Dedifferentiated amniotic fluid mesenchymal stem cell (primary cell): ENCODE measurements at regions not wholly inside any gene's neighbourhood (a gene's known extent, or its start where the extent isn't known, plus 50 kb on each side); places are given as distances from the start of the nearest gene placed in this dataset.

Experiments used
- DNase-seq: peaks from one replicate; pipeline ENCODE4 v3.0.0-alpha.2; 2016; ENCODE audit errors: extremely low spot score

- no peak for DNase-seq
Measured at GRCh38 chr3:72698154-72698917, 149.9 kb downstream of the SHQ1 start.

- DNase-seq: no peak
Measured at GRCh38 chr3:72697717-72698116, 150.5 kb downstream of the SHQ1 start.

GRCh38 chr3:72696815-72697214 is 151.4 kb downstream of the SHQ1 start:
- no peak for DNase-seq

GRCh38 chr3:72694398-72694797 is 153.8 kb downstream of the SHQ1 start:
- DNase-seq: no peak

GRCh38 chr3:72692990-72693389 is 155.3 kb downstream of the SHQ1 start:
- no peak for DNase-seq

- DNase-seq: peak; percentile 18
Measured at GRCh38 chr3:72690629-72691028, 157.6 kb downstream of the SHQ1 start.

- DNase-seq: no peak
Measured at GRCh38 chr3:72682936-72683452, 165.3 kb downstream of the SHQ1 start.

GRCh38 chr3:72681598-72681997 is 166.6 kb downstream of the SHQ1 start:
- DNase-seq: no peak

- no peak for DNase-seq
Measured at GRCh38 chr3:72680766-72681165, 167.5 kb downstream of the SHQ1 start.

- DNase-seq: no peak
Measured at GRCh38 chr3:72679540-72680198, 168.6 kb downstream of the SHQ1 start.

GRCh38 chr3:72678867-72679266 is 169.4 kb downstream of the SHQ1 start:
- no peak for DNase-seq

- no peak for DNase-seq
Measured at GRCh38 chr3:72678380-72678779, 169.9 kb downstream of the SHQ1 start.

GRCh38 chr3:72675243-72675642 is 173.0 kb downstream of the SHQ1 start:
- DNase-seq: no peak

- DNase-seq: no peak
Measured at GRCh38 chr3:72673011-72673771, 175.1 kb downstream of the SHQ1 start.

GRCh38 chr3:72669224-72669623 is 179.0 kb downstream of the SHQ1 start:
- no peak for DNase-seq

GRCh38 chr3:72666447-72666755 is 181.8 kb downstream of the SHQ1 start:
- no peak for DNase-seq

- DNase-seq: no peak
Measured at GRCh38 chr3:72665701-72666446, 182.4 kb downstream of the SHQ1 start.

GRCh38 chr3:72665103-72665502 is 183.1 kb downstream of the SHQ1 start:
- DNase-seq: no peak

GRCh38 chr3:72664184-72664975 is 183.9 kb downstream of the SHQ1 start:
- peak; percentile 69 for DNase-seq

GRCh38 chr3:72663429-72663828 is 184.8 kb downstream of the SHQ1 start:
- peak; percentile 56 for DNase-seq

- peak; percentile 87 for DNase-seq
Measured at GRCh38 chr3:72661115-72661457, 187.2 kb downstream of the SHQ1 start.
